ENCODE measurements at regions not wholly inside any gene's neighbourhood (a gene's known extent, or its start where the extent isn't known, plus 50 kb on each side); places are given as distances from the start of the nearest gene placed in this dataset.

GRCh38 chr14:43914041-43914693, 592.9 kb downstream of the FSCB start:
- H3K79me1 ChIP-seq (ENCODE audit: low read length): no peaks in the 10 kb centered on the region
- no peaks in the 10 kb centered on the region for H3K9me3 ChIP-seq (ENCODE audit: insufficient read depth, low read depth, low read length)
- no peak overlapping the region for H2BK120ac ChIP-seq (ENCODE audit: insufficient read depth, low read length, poor library complexity)
- H3K4ac ChIP-seq (ENCODE audit: low read depth, low read length): no peak overlapping the region
- no peaks in the 10 kb centered on the region for H3K4me1 ChIP-seq (ENCODE audit: control insufficient read depth in 1 of 2, insufficient read depth in 2 of 2, low read length in 2 of 2)
- H4K12ac ChIP-seq (ENCODE audit: low read depth, low read length): no peak overlapping the region
- no peak overlapping the region for H3K23ac ChIP-seq (ENCODE audit: low read length)
- DNase-seq: no peak
- H3K4me3 ChIP-seq (ENCODE audit: low read depth, low read length): no peak overlapping the region
- H2BK5ac ChIP-seq (ENCODE audit: low read depth, low read length, poor library complexity): no peak overlapping the region
- no peak overlapping the region for H2AFZ ChIP-seq (ENCODE audit: insufficient read depth, low read length, poor library complexity)
- no peaks in the 10 kb centered on the region for H3K27me3 ChIP-seq (ENCODE audit: insufficient read depth, low read length)
- no peak overlapping the region for H2BK12ac ChIP-seq (ENCODE audit: low read length)
- H3K9ac ChIP-seq (ENCODE audit: low read length): no peak overlapping the region
- no peak overlapping the region for H3K18ac ChIP-seq (ENCODE audit: low read length)
- no CpG with 5 or more reads among the region's 4 CpGs for WGBS (ENCODE audit: extremely low coverage, insufficient coverage, insufficient read length)
- no peak overlapping the region for H3K4me2 ChIP-seq (ENCODE audit: low read length)
- H3K36me3 ChIP-seq (ENCODE audit: control insufficient read depth in 1 of 2, insufficient read depth in 2 of 2, low read length in 2 of 2): no peaks in the 10 kb centered on the region
- no peak overlapping the region for H3K14ac ChIP-seq (ENCODE audit: low read length)
- no peak overlapping the region for H4K8ac ChIP-seq (ENCODE audit: low read depth, low read length)
- no peaks in the 10 kb centered on the region for H3K79me2 ChIP-seq (ENCODE audit: control insufficient read depth, insufficient read depth, low read length, poor library complexity)
- H3K27ac ChIP-seq (ENCODE audit: low read depth, low read length): no peak overlapping the region
- H2AK5ac ChIP-seq (ENCODE audit: low read length): no peak overlapping the region
- no peak overlapping the region for H4K91ac ChIP-seq (ENCODE audit: low read depth, low read length)

- Histone ChIP-seq H3K79me2 (ENCODE audit: control insufficient read depth, insufficient read depth, low read length, poor library complexity) (no peaks in the 10 kb centered on the region), H3K4me2 (ENCODE audit: low read length) (no peak overlapping the region), H2AFZ (ENCODE audit: insufficient read depth, low read length, poor library complexity) (no peak overlapping the region), H3K4me3 (ENCODE audit: low read depth, low read length) (no peak overlapping the region), H3K9ac (ENCODE audit: low read length) (no peak overlapping the region), H3K4ac (ENCODE audit: low read depth, low read length) (no peak overlapping the region), H4K91ac (ENCODE audit: low read depth, low read length) (no peak overlapping the region), H3K14ac (ENCODE audit: low read length) (no peak overlapping the region), H4K8ac (ENCODE audit: low read depth, low read length) (no peak overlapping the region), H3K9me3 (ENCODE audit: insufficient read depth, low read depth, low read length) (no peaks in the 10 kb centered on the region), H3K79me1 (ENCODE audit: low read length) (no peaks in the 10 kb centered on the region), H3K4me1 (ENCODE audit: control insufficient read depth in 1 of 2, insufficient read depth in 2 of 2, low read length in 2 of 2) (no peaks in the 10 kb centered on the region), H2BK120ac (ENCODE audit: insufficient read depth, low read length, poor library complexity) (no peak overlapping the region), H4K12ac (ENCODE audit: low read depth, low read length) (no peak overlapping the region), H2AK5ac (ENCODE audit: low read length) (no peak overlapping the region), H2BK12ac (ENCODE audit: low read length) (no peak overlapping the region), H3K27ac (ENCODE audit: low read depth, low read length) (no peak overlapping the region), H2BK5ac (ENCODE audit: low read depth, low read length, poor library complexity) (no peak overlapping the region), H3K23ac (ENCODE audit: low read length) (no peak overlapping the region), H3K36me3 (ENCODE audit: control insufficient read depth in 1 of 2, insufficient read depth in 2 of 2, low read length in 2 of 2) (no peaks in the 10 kb centered on the region), H3K27me3 (ENCODE audit: insufficient read depth, low read length) (no peaks in the 10 kb centered on the region), H3K18ac (ENCODE audit: low read length) (no peak overlapping the region)
- WGBS (ENCODE audit: extremely low coverage, insufficient coverage, insufficient read length): no CpG with 5 or more reads among the region's 1 CpG
- no peak for DNase-seq
These were observed 603.9 kb downstream of the FSCB start for GRCh38 chr14:43903209-43903608.

DNA sequence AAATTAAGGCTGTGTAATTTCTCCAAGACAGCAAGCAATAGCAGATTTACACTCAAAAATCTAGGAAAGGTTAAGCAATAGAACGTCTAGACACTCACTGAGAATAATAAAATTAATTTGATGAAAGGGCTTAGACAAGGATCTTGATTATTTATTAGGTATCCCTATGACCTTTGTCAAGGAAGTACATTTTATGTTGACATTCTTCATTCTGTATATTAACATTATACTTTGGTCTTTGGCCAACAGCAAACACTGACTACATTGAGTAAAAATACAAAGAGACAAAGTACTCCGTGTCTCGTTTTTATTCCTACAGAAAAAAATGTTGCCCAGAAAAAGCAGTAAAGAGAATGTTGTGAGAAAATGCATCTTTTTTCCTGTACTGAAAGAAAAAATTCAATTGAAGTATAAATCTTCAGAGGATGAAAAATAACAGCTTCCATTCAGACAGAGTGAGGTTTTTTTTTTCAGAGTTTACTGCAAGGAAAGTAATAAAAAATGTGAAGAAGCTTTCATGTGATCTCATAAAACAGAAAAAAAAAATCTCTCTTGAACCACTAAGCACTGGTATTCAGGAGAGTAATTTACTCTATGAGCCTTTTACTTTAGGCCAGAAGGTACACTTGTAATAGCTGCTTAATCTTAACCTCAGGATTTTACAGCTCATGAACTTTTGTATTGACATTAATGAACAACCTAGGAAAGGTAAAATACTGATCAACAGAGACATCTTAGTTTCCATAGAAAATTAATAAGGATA, 605.0 kb downstream of the FSCB start:
- no peak overlapping the region for H3K27ac ChIP-seq (ENCODE audit: low read depth, low read length)

GRCh38 chr14:43900173-43900655, 606.9 kb downstream of the FSCB start:
- Histone ChIP-seq H2BK120ac (ENCODE audit: insufficient read depth, low read length, poor library complexity) (no peak overlapping the region), H3K36me3 (ENCODE audit: control insufficient read depth in 1 of 2, insufficient read depth in 2 of 2, low read length in 2 of 2) (no peaks in the 10 kb centered on the region), H3K4me1 (ENCODE audit: control insufficient read depth in 1 of 2, insufficient read depth in 2 of 2, low read length in 2 of 2) (no peaks in the 10 kb centered on the region), H3K9me3 (ENCODE audit: insufficient read depth, low read depth, low read length) (no peaks in the 10 kb centered on the region), H3K4me3 (ENCODE audit: low read depth, low read length) (no peak overlapping the region), H3K79me1 (ENCODE audit: low read length) (no peaks in the 10 kb centered on the region), H2BK5ac (ENCODE audit: low read depth, low read length, poor library complexity) (no peak overlapping the region), H3K79me2 (ENCODE audit: control insufficient read depth, insufficient read depth, low read length, poor library complexity) (no peaks in the 10 kb centered on the region), H2AK5ac (ENCODE audit: low read length) (no peak overlapping the region), H2AFZ (ENCODE audit: insufficient read depth, low read length, poor library complexity) (no peak overlapping the region), H4K8ac (ENCODE audit: low read depth, low read length) (no peak overlapping the region), H4K12ac (ENCODE audit: low read depth, low read length) (no peak overlapping the region), H3K14ac (ENCODE audit: low read length) (no peak overlapping the region), H3K4ac (ENCODE audit: low read depth, low read length) (no peak overlapping the region), H3K27ac (ENCODE audit: low read depth, low read length) (no peak overlapping the region), H3K27me3 (ENCODE audit: insufficient read depth, low read length) (no peaks in the 10 kb centered on the region), H3K4me2 (ENCODE audit: low read length) (no peak overlapping the region), H3K9ac (ENCODE audit: low read length) (no peak overlapping the region), H3K23ac (ENCODE audit: low read length) (no peak overlapping the region), H2BK12ac (ENCODE audit: low read length) (no peak overlapping the region), H3K18ac (ENCODE audit: low read length) (no peak overlapping the region), H4K91ac (ENCODE audit: low read depth, low read length) (no peak overlapping the region)
- DNase-seq: no peak
- WGBS (ENCODE audit: extremely low coverage, insufficient coverage, insufficient read length): no CpG with 5 or more reads among the region's 2 CpGs

More for the DNA sequence above, 605.0 kb downstream of the FSCB start:
- Histone ChIP-seq H2BK5ac (ENCODE audit: low read depth, low read length, poor library complexity) (no peak overlapping the region), H4K12ac (ENCODE audit: low read depth, low read length) (no peak overlapping the region), H3K9ac (ENCODE audit: low read length) (no peak overlapping the region), H4K91ac (ENCODE audit: low read depth, low read length) (no peak overlapping the region), H2AFZ (ENCODE audit: insufficient read depth, low read length, poor library complexity) (no peak overlapping the region), H3K4me1 (ENCODE audit: control insufficient read depth in 1 of 2, insufficient read depth in 2 of 2, low read length in 2 of 2) (no peaks in the 10 kb centered on the region), H3K18ac (ENCODE audit: low read length) (no peak overlapping the region), H3K4me2 (ENCODE audit: low read length) (no peak overlapping the region), H3K23ac (ENCODE audit: low read length) (no peak overlapping the region), H3K9me3 (ENCODE audit: insufficient read depth, low read depth, low read length) (no peaks in the 10 kb centered on the region), H4K8ac (ENCODE audit: low read depth, low read length) (no peak overlapping the region), H3K79me1 (ENCODE audit: low read length) (no peaks in the 10 kb centered on the region), H3K14ac (ENCODE audit: low read length) (no peak overlapping the region), H3K4me3 (ENCODE audit: low read depth, low read length) (no peak overlapping the region), H2AK5ac (ENCODE audit: low read length) (no peak overlapping the region), H2BK12ac (ENCODE audit: low read length) (no peak overlapping the region), H2BK120ac (ENCODE audit: insufficient read depth, low read length, poor library complexity) (no peak overlapping the region), H3K36me3 (ENCODE audit: control insufficient read depth in 1 of 2, insufficient read depth in 2 of 2, low read length in 2 of 2) (no peaks in the 10 kb centered on the region), H3K4ac (ENCODE audit: low read depth, low read length) (no peak overlapping the region), H3K79me2 (ENCODE audit: control insufficient read depth, insufficient read depth, low read length, poor library complexity) (no peaks in the 10 kb centered on the region), H3K27me3 (ENCODE audit: insufficient read depth, low read length) (no peaks in the 10 kb centered on the region)
- no CpG with 5 or more reads among the region's 3 CpGs for WGBS (ENCODE audit: extremely low coverage, insufficient coverage, insufficient read length)
- no peak for DNase-seq
